Umbilical cord (tissue), 1 donor: ENCODE measurements at regions not wholly inside any gene's neighbourhood (a gene's known extent, or its start where the extent isn't known, plus 50 kb on each side); places are given as distances from the start of the nearest gene placed in this dataset.
A peak's percentile ranks its signal among the peaks of the same experiment; 100 is the strongest.
"Not testable (repeated sequence)": the region's sequence is repeated elsewhere in the genome, so short reads cannot be mapped to it uniquely, and the experiment has no call there.

Experiments
- DNase-seq: peaks from one replicate; pipeline ENCODE4 v3.0.0-alpha.2; 2015; ENCODE audit warnings: low spot score

DNA sequence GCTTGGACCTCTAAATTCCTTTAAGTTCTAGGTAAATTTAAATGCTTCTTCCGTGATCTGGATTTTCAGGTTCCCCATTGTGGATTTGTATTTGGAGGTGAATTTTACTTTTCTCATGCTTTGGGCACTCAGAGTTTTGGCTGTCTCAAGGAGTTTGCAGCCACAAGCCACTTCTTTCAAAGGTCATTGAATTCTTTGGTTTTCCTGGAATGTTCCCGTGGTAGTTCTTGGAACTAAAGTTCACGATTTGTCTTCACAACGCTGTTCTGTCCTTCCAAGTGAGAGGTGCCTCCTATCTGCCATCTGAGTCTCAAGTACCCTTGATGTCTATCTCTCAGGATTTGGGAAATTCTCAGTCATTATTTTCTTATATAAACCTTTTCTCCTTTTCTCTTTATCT, 1438.7 kb upstream of the ZEB2 start:
- no peak for DNase-seq

DNA sequence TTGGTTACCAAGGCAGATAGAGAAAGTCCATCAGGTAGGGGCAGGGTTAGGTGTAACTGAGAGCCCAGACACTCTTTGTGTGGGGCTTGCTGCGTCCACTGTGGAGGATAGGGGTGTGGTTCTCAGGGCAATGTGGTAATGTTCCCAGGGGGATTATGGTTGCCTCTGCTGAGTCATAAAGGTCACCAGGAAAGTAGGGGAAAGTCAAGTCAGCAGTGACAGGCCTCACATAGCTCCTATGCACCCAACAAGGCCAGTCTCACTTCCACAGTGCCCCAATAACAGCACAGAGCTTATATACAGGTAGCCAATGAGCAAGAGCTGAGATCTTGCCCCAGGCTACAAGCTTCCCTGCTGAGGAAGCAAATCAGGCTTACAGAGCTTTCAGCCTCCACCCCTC, 1438.0 kb upstream of the ZEB2 start:
- DNase-seq: no peak

DNA sequence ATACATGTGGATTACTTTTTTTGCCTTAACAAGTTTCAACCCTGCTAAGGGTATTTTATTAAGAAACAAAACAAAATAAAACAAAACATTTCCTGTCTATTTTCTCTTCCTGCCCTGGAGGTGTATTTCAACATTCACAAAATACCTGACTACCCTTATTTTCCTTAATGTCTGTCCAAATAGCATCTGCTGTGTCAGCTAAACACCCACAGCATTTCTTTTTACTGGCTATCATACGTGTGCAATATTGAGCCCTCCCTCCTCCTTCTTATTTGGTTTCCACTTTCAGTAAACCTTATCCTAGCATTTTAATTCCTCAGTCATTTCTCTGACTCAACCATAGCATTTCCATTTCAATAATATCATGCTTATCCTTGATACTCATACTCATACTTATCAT, 1420.0 kb upstream of the ZEB2 start:
- no peak for DNase-seq

DNA sequence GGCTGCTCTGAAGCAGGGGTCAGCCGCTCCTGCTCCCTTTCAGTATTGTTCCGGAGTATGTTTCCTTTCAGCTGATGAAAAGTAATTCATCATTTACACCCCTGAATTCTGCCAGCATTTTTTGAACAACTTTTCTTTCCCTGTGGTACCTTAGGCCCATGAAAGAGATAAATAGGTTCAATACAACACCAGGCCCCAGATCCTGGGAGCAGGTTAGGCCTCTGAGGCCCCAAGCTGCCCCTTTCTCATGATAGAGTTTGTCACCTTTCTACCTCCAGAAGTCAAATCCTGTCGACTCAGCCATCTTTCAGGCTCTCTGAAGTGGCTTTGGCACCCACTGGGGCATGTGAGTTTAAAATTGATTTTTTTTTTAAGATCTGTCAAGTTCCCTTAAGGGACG, 1415.1 kb upstream of the ZEB2 start:
- no peak for DNase-seq

- DNase-seq: no peak
Observed at GRCh38 chr2:145931781-145932395, 1412.0 kb upstream of the ZEB2 start.

GRCh38 chr2:145930318-145930717, 1410.4 kb upstream of the ZEB2 start:
- DNase-seq: no peak

DNA sequence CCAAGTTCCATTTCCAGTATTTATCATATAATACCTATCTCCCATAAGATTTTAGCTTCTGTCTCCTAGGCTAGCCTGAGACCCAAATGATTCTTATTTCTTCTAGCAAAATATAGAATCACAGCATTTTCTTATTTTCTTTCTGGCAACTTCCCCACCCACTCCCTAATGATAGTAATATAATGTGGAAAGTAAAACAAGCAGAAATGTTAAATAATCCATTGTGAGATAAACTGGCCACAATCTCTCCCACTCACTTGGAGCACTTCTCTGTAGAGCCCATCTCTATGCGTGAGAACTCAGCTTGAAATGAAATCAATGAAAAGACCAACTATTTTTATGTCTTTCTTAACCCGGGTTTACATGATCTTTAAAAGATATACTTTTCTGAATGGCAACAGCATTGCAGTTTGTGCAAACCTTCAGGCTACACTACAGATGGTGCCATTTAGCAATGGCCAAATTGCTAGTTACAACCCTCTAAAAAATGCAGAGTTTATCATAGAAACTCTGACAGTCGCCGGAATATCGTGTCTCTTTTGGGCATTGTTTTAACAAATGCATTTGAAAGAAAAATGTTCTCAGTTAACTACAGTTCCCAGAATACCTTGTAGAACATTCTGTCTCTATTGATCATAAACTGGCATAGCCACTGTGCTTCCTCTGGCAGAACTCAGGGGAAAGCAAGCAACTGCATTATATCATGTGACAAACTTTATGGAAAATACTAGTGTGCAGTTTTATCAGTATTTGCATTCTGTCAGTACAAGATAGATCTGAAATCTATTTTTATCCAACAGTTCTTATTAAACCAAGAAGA, 1407.4 kb upstream of the ZEB2 start:
- peak; percentile 43 for DNase-seq

GRCh38 chr2:145925591-145925990, 1405.7 kb upstream of the ZEB2 start:
- DNase-seq: no peak

- no peak for DNase-seq
Observed at GRCh38 chr2:145919477-145919876, 1399.6 kb upstream of the ZEB2 start.

DNA sequence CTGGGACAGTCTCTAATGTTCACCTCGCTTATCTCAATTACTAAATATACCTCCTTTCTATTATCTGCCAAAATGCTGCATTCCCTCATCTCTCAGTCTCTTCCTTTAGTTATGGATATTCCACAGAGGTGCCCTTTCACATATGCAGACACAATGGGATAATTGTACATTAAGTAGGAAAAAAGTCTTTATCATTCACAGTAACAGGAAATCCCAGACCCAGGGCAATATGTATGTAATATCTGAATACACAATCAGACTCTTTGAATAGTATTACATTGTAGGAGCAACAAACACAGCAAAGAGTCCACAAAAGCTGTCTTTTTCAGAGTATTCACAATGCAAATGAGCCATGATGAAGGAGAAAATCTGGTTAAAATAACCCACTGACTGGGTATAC, 1399.0 kb upstream of the ZEB2 start:
- DNase-seq: peak; percentile 34

DNA sequence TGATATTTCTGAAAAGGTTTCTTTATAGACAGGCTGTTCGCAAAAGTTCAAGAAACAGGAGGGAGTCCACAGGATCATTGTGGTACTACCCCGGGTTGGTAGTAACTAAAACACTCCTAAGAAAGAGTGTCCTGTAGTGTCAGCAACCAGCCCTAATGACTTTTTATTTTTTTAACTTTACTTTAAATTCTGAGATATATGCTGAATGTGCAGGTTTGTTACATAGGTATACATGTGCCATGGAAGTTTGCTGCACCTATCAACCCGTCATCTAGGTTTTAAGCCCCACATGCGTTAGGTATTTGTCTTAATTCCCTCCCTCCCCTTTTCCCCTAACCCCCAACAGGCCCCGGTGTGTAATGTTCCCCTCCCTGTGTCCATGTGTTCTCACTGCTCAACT, 1396.9 kb upstream of the ZEB2 start:
- DNase-seq: no peak

DNA sequence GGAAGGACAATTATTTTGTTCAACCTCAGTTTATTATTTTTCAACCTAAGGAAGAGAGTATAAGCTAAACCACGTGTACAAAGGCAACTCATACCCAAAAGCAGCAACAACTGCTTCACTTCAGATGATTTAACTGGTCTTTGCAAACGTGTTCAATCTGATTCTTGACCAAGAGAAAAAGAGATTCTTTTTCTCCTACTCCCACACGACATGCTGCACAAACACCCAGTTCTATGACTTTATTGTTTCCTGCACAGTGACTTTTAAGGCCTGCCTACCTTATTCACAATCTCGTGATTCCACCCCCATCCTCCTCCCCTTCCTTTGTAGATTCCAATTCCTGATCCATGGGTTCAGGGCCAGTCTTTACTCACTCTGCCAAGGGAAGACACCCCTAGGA, 1394.8 kb upstream of the ZEB2 start:
- no peak for DNase-seq

- DNase-seq: no peak
Observed at GRCh38 chr2:145910416-145910815, 1390.5 kb upstream of the ZEB2 start.

DNA sequence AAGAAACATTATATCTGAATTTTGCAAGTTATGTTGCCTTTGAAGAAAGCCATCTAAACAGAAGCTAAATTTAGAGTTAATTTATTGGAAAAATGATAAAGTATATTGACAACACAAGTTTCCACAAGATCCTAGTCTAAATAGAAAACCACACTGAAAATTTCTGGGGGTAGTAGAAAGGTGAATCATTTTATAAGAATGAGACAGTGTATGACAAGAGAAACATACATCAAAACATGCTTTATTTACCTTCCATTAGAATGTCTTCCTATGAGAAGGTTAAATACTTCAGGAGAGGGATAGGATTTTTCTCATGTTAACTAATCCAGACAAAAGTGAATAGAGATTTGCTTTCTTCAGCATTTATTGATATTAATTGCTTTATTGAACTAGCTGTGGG, 1389.8 kb upstream of the ZEB2 start:
- no peak for DNase-seq

- DNase-seq: no peak
Observed at GRCh38 chr2:145909175-145909755, 1389.3 kb upstream of the ZEB2 start.

DNA sequence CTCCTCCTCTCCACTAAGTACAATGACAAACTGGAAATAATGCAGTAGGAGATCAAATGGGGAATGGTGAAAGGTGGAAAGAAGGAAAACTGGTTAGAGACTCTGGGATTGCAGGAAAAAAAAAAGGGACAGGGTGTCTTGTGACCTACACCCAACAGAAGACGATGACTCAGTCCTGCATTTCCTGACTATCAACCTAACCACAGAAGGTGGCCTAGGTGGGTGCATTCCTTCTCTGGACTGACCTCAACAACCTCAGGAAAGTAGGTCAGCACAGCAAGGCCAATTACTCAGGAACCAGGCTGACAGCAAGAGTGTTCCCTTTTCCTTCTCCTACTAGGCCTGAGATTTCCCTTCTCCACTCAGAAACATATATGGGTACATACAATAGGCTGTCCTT, 1386.4 kb upstream of the ZEB2 start:
- DNase-seq: no peak

DNA sequence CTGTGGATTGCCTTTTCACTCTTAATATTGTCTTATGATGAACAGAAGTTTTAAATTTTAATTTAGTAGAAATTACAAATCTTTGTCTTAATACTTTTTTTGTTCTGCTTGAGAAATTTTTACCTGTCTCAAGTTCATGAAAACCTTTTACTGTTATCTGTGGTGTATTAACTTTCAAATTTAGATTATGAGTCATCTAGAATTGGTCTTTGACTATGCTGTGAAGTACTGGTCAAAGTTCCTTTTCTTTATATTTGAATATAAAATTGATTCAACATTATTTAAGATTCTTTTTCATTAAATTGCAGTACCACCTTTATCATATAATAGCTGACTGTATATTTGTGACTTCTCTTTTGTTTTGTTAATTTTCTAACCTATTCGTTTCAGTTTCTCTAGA, 1385.5 kb upstream of the ZEB2 start:
- no peak for DNase-seq

- no peak for DNase-seq
Observed at GRCh38 chr2:145897151-145897550, 1377.2 kb upstream of the ZEB2 start.

GRCh38 chr2:145887915-145888314, 1368.0 kb upstream of the ZEB2 start:
- peak; percentile 55 for DNase-seq

DNA sequence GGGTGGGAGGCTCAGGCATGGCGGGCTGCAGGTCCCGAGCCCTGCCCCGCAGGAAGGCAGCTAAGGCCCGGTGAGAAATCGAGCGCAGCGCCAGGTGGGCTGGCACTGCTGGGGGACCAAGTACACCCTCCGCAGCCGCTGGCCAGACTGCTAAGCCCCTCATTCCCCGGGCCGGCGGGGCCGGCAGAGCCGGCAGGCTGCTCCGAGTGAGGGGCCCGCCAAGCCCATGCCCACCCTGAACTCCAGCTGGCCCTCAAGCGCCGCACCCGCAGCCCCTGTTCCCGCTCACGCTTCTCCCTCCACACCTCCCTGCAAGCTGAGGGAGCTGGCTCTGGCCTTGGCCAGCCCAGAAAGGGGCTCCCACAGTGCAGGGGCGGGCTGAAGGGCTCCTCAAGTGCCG, 1361.1 kb upstream of the ZEB2 start:
- not testable (repeated sequence) for DNase-seq

- no peak for DNase-seq
Observed at GRCh38 chr2:145875016-145875415, 1355.1 kb upstream of the ZEB2 start.

DNA sequence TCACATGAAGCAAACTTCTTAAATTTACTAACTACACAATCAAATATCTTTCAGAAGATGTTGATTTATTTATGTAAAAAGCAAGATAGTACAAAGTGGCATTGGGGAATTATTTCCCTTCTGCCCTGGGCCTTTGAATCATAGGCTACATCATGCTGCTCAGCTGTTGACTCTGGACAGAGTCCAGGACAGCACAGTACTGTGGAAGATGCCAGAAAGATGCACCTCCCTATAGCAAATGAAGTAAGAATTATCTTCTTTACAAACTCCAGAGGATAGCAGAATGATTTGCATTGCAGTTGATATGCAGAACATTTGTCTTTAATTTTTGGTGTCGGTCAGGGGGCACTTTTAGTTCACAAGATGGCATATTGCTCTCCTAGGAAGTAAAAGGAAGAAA, 1354.5 kb upstream of the ZEB2 start:
- DNase-seq: peak; percentile 86

DNA sequence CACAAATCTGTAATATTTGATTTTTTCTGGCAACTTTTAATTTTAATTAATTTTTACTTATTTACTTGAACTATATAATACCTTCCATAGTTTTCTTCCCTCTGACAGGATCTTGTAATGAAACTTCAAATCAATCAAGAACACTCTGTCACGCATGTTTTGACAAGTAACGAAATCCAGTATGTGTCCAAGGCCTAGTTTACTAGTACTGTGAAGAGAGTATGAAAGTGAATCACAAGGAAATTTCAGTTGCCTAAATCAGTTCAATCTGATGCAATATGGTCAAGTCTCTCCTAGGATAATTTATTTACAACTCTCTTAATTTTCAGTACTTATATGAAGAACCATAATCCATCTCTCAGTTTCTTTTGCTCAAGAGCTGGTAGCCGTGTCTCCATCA, 1344.6 kb upstream of the ZEB2 start:
- no peak for DNase-seq
